ENCODE measurements at regions not wholly inside any gene's neighbourhood (a gene's known extent, or its start where the extent isn't known, plus 50 kb on each side); places are given as distances from the start of the nearest gene placed in this dataset.
"Not testable (repeated sequence)": the region's sequence is repeated elsewhere in the genome, so short reads cannot be mapped to it uniquely, and the experiment has no call there.

GRCh38 chr13:90230311-90230710 lies 1117.2 kb upstream of the MIR17HG start:
- DNase-seq = no peak

- DNase-seq = no peak
Observed at GRCh38 chr13:90232291-90232690, 1115.2 kb upstream of the MIR17HG start.

- DNase-seq = no peak
Observed at GRCh38 chr13:90233933-90234672, 1113.4 kb upstream of the MIR17HG start.

- no peak for DNase-seq
Observed at GRCh38 chr13:90237852-90238251, 1109.6 kb upstream of the MIR17HG start.

- DNase-seq = peak; percentile 12
Observed at GRCh38 chr13:90238413-90238812, 1109.1 kb upstream of the MIR17HG start.

- DNase-seq = no peak
Observed at GRCh38 chr13:90239130-90239529, 1108.4 kb upstream of the MIR17HG start.

DNA sequence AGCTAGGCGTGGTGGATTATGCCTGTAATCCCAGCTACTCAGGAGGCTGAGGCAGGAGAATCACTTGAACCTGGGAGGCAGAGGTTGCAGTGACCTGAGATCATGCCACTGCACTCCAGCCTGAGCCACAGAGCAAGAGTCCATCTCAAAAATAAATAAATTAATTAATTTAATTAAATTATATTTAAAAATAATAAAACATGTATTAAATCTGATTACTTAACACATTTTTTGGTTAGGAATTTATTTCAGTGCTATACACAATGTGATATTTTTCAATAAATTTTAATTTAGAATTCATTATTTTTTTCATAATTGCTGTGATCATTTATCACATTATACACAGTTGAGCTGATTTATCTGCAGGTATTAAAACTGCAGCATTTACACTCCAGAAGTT lies 1101.5 kb upstream of the MIR17HG start:
- no peak for DNase-seq

DNA sequence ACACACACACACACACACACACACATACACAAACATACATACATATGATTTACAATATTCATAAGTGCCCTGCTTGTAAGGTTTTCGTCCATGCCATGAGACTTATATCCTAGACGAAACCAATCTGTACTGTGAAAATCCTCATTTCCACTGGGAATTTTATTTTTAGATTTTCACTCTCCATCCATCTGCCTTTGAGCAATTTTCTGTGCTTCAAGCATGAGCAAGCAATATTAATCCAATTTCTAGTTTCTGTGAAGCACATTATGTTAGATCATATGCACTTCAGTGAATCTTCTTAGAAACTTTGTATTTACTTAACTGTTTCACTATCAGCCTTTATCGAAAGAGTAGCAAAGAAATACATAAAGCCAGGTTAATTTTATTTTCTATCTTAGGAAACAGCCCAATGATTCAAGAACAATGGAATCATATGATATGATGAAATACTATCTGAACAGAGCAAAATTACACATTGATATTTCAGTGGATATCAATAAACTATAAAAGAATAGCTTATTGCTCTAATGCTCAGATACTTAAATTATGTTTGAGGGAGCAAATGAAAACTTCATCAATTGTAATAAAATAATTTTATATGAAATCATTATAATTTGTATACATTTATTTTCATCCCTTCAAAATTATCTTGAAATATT lies 1100.7 kb upstream of the MIR17HG start:
- no peak for DNase-seq

- no peak for DNase-seq
Observed at GRCh38 chr13:90253806-90254205, 1093.7 kb upstream of the MIR17HG start.

DNA sequence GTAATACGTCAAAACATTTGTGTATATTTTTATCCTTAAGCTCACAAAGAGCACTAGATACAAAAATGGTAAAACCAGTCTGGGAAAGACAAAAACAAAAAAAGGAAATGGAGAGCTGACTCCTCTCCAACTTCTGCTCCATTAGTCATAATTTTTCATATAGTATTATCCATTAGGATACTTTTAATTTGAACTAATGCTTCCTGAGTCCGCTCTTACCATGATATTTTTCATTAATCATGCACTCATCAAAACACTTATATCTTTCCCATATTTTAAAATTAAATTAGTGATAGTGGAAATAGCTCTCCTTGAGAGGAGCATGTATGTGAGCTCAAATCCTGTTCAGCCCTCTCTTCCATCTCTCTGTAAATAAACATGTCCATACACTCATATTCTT lies 1093.0 kb upstream of the MIR17HG start:
- no peak for DNase-seq

GRCh38 chr13:90256746-90257145 lies 1090.7 kb upstream of the MIR17HG start:
- no peak for DNase-seq

DNA sequence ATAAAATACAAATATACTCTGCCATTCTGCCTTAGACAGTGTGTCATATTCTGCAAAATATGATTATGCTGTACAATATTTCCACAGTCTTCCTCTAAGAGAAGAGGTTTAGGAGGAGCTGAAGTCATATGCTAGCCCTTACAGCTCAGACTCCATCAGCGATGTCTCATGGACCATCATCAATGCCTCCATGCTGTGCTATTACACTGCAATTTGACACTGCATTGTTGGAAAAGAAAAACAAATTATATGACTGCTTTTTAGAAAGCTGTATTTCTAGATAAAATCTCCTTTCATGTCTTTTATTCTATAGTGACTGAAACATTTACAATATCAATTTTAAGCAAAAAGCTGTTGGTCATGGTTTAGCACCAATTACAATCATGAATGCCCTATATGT lies 1089.4 kb upstream of the MIR17HG start:
- DNase-seq = no peak

GRCh38 chr13:90261343-90261742 lies 1086.1 kb upstream of the MIR17HG start:
- no peak for DNase-seq

- DNase-seq = no peak
Observed at GRCh38 chr13:90270226-90270625, 1077.3 kb upstream of the MIR17HG start.

- DNase-seq = no peak
Observed at GRCh38 chr13:90272356-90272755, 1075.1 kb upstream of the MIR17HG start.

- DNase-seq = no peak
Observed at GRCh38 chr13:90276216-90276615, 1071.3 kb upstream of the MIR17HG start.

DNA sequence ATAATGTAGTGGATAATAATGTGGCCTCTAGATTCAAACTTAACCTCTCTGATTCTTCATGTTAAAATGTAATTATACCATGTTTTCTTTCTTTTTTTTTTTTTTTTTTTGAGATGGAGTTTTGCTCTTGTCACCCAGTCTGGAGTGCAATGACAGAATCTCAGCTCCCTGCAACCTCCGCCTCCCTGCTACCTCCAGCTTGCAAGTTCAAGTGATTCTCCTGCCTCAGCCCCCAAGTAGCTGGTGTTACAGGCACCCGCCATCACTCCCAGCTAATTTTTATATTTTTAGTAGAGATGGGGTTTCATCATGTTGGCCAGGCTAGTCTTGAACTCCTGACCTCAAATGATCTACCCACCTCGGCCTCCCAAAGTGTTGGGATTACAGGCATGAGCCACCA lies 1069.3 kb upstream of the MIR17HG start:
- DNase-seq = not testable (repeated sequence)

- DNase-seq = no peak
Observed at GRCh38 chr13:90281709-90282108, 1065.8 kb upstream of the MIR17HG start.

- DNase-seq = no peak
Observed at GRCh38 chr13:90287521-90287920, 1060.0 kb upstream of the MIR17HG start.

DNA sequence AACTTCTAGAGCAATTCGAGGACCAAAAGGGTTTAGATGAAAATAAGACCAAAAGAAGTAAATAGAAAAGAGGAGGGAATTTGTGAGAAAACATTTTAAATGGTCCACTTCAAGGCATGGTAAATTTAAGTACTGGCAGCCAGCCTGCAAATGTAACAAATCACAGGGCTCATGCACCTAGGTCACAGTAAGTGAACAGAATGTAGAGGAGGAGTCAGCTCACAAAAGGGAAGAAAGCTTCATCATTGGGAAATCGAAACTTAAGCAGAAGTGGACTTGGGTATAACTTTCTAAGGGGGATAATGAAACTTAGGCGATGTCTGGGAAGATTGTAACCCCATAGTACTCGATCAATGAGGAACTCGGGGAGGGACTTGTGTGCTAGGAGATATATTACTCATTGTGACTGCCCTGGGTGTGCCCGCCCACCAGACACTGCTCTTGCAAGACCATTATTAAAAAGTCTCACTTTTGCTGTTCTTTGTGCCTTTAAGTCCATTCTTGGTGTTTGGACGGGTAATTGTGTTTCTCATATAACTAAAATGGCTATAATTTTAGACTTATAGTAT lies 1053.6 kb upstream of the MIR17HG start:
- no peak for DNase-seq

DNA sequence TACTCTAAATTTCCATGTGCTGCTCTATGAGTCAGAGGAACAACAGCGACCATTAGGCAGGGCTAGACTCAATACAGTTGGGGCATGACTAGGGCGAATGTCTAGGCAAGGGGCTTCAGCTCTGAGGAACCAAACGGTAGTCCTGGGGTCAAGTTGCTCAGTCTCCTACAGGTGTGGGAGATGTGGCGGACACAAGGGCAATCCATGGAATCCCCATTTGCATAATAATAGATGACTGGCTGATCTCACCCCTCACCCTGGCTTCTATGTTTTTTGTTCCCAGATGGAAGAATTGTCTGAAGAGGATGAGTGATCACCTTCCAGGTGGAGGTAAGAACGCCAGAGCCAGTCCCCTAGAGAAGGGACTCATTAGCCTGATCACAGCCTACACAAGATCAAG lies 1048.2 kb upstream of the MIR17HG start:
- DNase-seq = no peak

DNA sequence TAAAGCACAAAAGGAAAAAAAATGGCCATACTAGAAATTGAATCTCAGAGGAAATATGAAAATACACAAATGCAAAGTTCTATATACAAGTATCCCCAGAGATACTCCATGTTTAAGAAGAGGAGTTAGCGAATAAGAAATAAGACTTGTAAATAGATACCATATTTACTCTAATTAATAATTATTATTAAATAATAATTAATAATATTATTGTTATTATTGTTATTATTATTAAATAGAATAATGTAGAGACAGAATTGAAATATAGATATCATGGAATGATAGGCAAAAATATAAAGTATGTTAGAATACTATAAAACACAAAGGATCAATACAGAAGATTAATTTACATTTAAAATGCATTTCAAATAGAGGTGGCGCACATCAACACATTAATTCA lies 1047.5 kb upstream of the MIR17HG start:
- no peak for DNase-seq

DNA sequence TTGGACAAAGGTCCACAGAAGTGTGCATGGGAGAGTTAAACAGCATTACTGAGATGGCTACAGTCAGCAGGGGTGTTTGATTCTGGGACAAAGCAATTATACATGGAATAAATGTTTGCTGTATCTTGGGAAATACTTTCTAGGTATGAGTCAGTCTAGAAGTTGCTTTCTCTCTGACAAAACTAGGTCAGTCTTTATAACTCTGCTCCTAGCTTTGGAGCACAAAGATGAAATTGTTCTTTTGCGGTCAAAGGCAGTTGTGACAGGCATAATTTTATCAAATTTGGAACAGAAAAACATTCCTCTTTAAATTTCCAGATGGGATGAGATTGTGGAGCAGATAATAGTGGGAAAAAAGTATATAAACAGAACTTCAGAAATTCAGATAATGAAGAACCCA lies 1045.4 kb upstream of the MIR17HG start:
- no peak for DNase-seq

GRCh38 chr13:90305796-90306195 lies 1041.7 kb upstream of the MIR17HG start:
- DNase-seq = no peak
